ENCODE measurements at regions not wholly inside any gene's neighbourhood (a gene's known extent, or its start where the extent isn't known, plus 50 kb on each side); places are given as distances from the start of the nearest gene placed in this dataset.
"Not testable (repeated sequence)": the region's sequence is repeated elsewhere in the genome, so short reads cannot be mapped to it uniquely, and the experiment has no call there.

DNA sequence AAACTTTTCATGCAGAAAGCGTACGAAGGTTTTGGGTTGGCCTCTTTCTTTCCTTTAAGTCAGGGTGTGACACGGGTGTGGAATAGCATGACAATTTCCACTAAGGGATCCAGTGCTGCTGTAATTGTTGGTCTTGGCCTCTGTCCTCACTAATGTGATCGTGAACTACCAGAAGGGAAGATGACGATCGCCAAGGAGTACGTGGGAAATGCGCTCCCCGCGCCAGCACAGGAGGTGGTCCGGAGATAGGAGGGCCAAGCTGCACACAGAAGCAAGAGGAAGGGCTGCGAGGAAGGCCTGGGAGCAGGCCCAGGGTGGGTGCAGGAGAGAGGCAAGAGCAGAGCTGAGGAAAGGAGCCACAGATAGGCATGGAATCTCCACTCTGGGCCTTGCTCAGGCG lies 79.7 kb upstream of the PODXL start:
- no peaks in the 10 kb centered on the region for H3K27me3 ChIP-seq
- no peak overlapping the region for H3K27ac ChIP-seq
- WGBS, 2 donors: 83 to 85% methylated on average over 12 to 13 of the region's 13 CpGs
- intact Hi-C loops (cut with DNase I): no loop called here
- H3K4me3 ChIP-seq: no peak overlapping the region
- no peaks in the 10 kb centered on the region for H3K4me1 ChIP-seq
- no peaks in the 10 kb centered on the region for H3K36me3 ChIP-seq (replicated peaks in 1 of 2; ENCODE audit: insufficient read depth in 1 of 2, low read depth in 2 of 2)
- no peaks in the 10 kb centered on the region for H3K9me3 ChIP-seq
- TF ChIP-seq, protein P1, sequence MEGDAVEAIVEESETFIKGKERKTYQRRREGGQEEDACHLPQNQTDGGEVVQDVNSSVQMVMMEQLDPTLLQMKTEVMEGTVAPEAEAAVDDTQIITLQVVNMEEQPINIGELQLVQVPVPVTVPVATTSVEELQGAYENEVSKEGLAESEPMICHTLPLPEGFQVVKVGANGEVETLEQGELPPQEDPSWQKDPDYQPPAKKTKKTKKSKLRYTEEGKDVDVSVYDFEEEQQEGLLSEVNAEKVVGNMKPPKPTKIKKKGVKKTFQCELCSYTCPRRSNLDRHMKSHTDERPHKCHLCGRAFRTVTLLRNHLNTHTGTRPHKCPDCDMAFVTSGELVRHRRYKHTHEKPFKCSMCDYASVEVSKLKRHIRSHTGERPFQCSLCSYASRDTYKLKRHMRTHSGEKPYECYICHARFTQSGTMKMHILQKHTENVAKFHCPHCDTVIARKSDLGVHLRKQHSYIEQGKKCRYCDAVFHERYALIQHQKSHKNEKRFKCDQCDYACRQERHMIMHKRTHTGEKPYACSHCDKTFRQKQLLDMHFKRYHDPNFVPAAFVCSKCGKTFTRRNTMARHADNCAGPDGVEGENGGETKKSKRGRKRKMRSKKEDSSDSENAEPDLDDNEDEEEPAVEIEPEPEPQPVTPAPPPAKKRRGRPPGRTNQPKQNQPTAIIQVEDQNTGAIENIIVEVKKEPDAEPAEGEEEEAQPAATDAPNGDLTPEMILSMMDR (IDR thresholded peaks at IDR 0.05): no peak
- no peak for TF ChIP-seq POLR2A (IDR thresholded peaks at IDR 0.05)
- DNase-seq: no peak
- ATAC-seq: no peak

DNA sequence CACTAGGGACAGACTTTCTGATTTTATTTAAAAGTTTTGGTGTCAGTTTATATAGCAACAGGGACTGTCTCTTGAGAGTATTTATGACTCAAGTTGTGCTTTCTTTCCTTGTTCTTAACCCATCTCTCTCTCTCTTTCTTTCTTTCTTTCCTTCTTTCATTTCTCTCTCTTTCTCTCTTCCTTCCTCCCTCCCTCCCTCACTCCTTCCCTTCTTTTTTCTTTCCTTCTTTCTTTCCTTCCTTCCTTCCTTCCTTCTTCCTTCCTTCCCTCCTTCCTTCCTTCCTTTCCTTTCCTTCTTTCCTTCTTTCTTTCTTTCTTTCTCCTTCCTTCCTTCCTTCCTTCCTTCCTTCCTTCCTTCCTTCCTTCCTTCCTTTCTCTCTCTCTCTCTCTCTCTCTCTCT lies 77.8 kb upstream of the PODXL start:
- H3K9me3 ChIP-seq; H3K4me3 ChIP-seq; H3K27me3 ChIP-seq; intact Hi-C loops (cut with DNase I); ATAC-seq; H3K27ac ChIP-seq; H3K4me1 ChIP-seq; DNase-seq; H3K36me3 ChIP-seq (replicated peaks in 1 of 2; ENCODE audit: insufficient read depth in 1 of 2, low read depth in 2 of 2): not testable (repeated sequence)

DNA sequence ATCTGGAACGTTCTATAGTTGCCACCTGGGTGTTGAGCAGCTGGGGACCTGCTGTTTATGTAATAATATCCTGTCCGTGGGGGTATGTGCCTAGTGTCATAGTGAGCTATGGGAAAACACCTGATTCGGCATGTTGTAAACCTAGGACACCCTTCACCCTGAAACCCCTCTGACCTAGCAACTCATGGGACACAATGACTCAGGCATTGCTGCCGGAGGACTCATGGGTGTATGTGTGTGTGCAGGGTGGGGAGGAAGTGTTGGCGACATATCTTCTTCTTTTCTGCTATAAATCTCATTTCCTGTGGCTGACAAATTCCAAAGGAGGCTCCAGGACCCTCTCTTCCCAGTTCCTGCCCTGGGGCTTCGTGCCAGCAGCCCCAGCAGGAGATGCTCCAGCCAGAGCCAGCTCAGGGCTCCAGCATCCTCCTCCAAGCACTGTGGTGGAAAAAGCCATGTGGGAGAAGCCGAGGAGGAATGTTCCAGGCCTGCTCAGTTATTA lies 77.0 kb upstream of the PODXL start:
- Histone ChIP-seq H3K36me3 (replicated peaks in 1 of 2; ENCODE audit: insufficient read depth in 1 of 2, low read depth in 2 of 2) (no peaks in the 10 kb centered on the region), H3K27me3 (no peaks in the 10 kb centered on the region), H3K4me3 (no peak overlapping the region), H3K27ac (no peak overlapping the region), H3K4me1 (no peaks in the 10 kb centered on the region), H3K9me3 (no peaks in the 10 kb centered on the region)
- no peak for ATAC-seq
- WGBS, 2 donors: 71% methylated on average over 6 to 7 of the region's 7 CpGs
- TF ChIP-seq, protein P1 (IDR thresholded peaks at IDR 0.05): no peak
- no peak for TF ChIP-seq POLR2A (IDR thresholded peaks at IDR 0.05)
- intact Hi-C loops (cut with DNase I): no loop called here
- DNase-seq: no peak

DNA sequence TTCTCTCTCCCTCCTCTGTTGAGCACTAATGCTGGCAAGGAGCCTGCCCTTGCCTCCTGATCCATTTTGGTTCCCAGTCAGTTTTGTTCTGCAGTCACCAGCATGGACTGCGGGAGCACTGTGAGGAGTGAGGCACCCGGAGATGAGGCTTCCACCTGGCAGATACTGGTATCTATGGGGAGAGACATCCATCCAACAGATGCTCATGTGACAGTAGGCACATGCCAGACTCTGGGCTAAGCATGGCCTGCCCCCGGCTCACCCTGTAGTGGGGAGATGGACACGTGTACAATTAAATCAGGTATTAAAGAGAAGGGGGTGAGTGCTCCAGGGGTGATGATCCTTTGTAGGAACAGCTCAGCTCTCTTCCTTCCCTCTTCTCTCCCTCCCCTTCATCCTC lies 74.0 kb upstream of the PODXL start:
- 79 to 86% methylated on average over 4 of the region's 4 CpGs for WGBS, 2 donors

DNA sequence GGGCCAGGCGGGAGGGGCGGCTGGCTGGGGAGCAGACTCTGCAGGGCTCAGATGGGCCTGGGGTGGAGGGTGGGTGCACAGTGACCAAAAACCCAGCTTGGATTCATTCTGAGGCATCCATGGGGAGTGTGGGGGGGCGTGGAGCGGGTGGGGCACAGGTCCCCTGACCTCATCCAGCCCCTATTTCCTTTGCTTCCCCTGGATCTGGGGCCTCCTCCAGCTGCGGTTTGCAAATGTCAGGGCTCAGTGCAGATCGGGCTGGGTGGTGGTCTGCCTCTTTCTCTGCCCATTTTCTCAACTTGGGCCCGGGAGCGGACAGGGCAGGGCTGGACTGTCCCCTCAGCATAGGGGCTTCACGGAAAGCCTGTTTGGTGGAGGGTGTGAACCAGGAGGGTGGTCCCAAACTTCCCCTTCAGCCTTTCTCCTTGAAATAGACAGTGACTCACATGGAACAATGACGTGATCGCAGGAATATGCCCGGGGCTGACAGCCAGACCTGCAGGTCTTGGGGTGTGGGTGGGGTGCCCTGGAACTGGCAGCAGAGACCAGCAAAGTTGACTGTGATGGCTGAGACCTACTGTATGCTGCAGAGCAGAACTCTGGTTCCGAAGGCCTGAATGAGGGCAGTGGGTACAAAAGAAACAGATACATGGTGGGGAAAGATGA lies 72.9 kb upstream of the PODXL start:
- intact Hi-C loops (cut with DNase I): no loop called here
- H3K36me3 ChIP-seq (replicated peaks in 1 of 2; ENCODE audit: insufficient read depth in 1 of 2, low read depth in 2 of 2): no peaks in the 10 kb centered on the region
- no peaks in the 10 kb centered on the region for H3K27me3 ChIP-seq
- H3K9me3 ChIP-seq: no peaks in the 10 kb centered on the region
- no peak overlapping the region for H3K27ac ChIP-seq
- DNase-seq (no peak), ATAC-seq (no peak)
- no peak for TF ChIP-seq POLR2A (IDR thresholded peaks at IDR 0.05)
- TF ChIP-seq, protein P1 (IDR thresholded peaks at IDR 0.05): no peak
- H3K4me1 ChIP-seq: no peaks in the 10 kb centered on the region
- no peak overlapping the region for H3K4me3 ChIP-seq
- 75 to 89% methylated on average over 12 to 13 of the region's 13 CpGs for WGBS, 2 donors

More for the DNA sequence above, 74.0 kb upstream of the PODXL start:
- Histone ChIP-seq H3K27ac (no peak overlapping the region), H3K4me3 (no peak overlapping the region), H3K27me3 (no peaks in the 10 kb centered on the region), H3K4me1 (no peaks in the 10 kb centered on the region), H3K36me3 (replicated peaks in 1 of 2; ENCODE audit: insufficient read depth in 1 of 2, low read depth in 2 of 2) (no peaks in the 10 kb centered on the region), H3K9me3 (no peaks in the 10 kb centered on the region)
- TF ChIP-seq, protein P1 (IDR thresholded peaks at IDR 0.05): no peak
- no peak for TF ChIP-seq POLR2A (IDR thresholded peaks at IDR 0.05)
- intact Hi-C loops (cut with DNase I): no loop called here
- no peak for ATAC-seq
- no peak for DNase-seq

All from body of pancreas (tissue), 4 donors.